HepG2 (cell line): ENCODE measurements at regions not wholly inside any gene's neighbourhood (a gene's known extent, or its start where the extent isn't known, plus 50 kb on each side); places are given as distances from the start of the nearest gene placed in this dataset.

ENCODE experiments used
- ATAC-seq: fragments of 200-7000 bp; cut with Tn5 transposase; 3 replicates; pipeline ENCODE4 v1.9.1; 2020; ENCODE audit warnings: mild to moderate bottlenecking, moderate library complexity
- BruUV-seq: library from RNA; stranded (reverse); fragments of 400-500 nt; replicated peaks from 2 replicates; lab custom pipeline; 2021; lab: Mats Ljungman, UMichigan
- CTCF ChIA-PET: fragments of 300-600 bp; formaldehyde crosslinking; extraction: SDS; loops from one replicate; lab custom pipeline; 2021; ENCODE audit warnings: low total read pairs, inconsistent platforms, low intra/inter-chr PET ratio; lab: Yijun Ruan, JAX
- POLR2A ChIA-PET: fragments of 350-600 bp; sonication (Branson Sonifier 250); formaldehyde crosslinking; loops from one replicate; lab custom pipeline; 2020; ENCODE audit warnings: antibody characterized with exemption, inconsistent platforms; lab: Yijun Ruan, JAX
- DNase-seq: peaks from one replicate; pipeline ENCODE4 v3.0.0-alpha.2; 2015; ENCODE audit warnings: low spot score
- FAIRE-seq: peaks from 3 replicates; lab custom pipeline; 2011; peaks lifted over from hg19 to GRCh38; lab: Jason Lieb, UNC
- H2AFZ ChIP-seq: one replicate; pipeline ENCODE4 v1.6.1; 2011; ENCODE audit warnings: low read length, inconsistent platforms
- H3K27ac ChIP-seq: fragments of 300-600 bp; 3 replicates; pipeline ENCODE4 v1.8.0; 2011; ENCODE audit warnings: mixed run types, mild to moderate bottlenecking, mixed read lengths, low read length, inconsistent platforms; ENCODE audit not compliant: insufficient read depth; ENCODE audit errors: extremely low read length
- H3K27me3 ChIP-seq, 2 experiments: fragments of 200-600 bp in 1 of 2; 2 replicates in 1 of 2; 3 replicates in 1 of 2; pipeline versions ENCODE4 v1.6.0 to v1.8.0; 2011; ENCODE audit warnings: low read length in 2 of 2, mild to moderate bottlenecking in 2 of 2, moderate library complexity in 2 of 2, inconsistent platforms in 1 of 2; ENCODE audit not compliant: insufficient read depth in 2 of 2, control insufficient read depth in 1 of 2
- H3K36me3 ChIP-seq, 2 experiments: fragments of 200-600 bp in 1 of 2; replicated peaks in 1 of 2; 2 replicates in 1 of 2; 3 replicates in 1 of 2; pipeline versions ENCODE4 v1.5.1 to v1.8.0; 2011; ENCODE audit warnings: low read length in 2 of 2, inconsistent platforms in 1 of 2; ENCODE audit not compliant: insufficient read depth in 2 of 2, control insufficient read depth in 1 of 2
- H3K4me1 ChIP-seq: 2 replicates; pipeline ENCODE4 v1.5.1; 2012; ENCODE audit warnings: low read length, inconsistent platforms; ENCODE audit not compliant: insufficient read depth
- H3K4me2 ChIP-seq: 2 replicates; pipeline ENCODE4 v1.6.0; 2011; ENCODE audit warnings: low read depth, low read length, inconsistent platforms
- H3K4me3 ChIP-seq, 3 experiments: fragments of 200-600 bp in 1 of 3; sonication (generic), shearing (Covaris generic) in 1 of 3; replicated peaks in 1 of 3; 2 replicates each; pipeline ENCODE4 v1.5.1; 2011 to 2016; ENCODE audit warnings: low read length in 3 of 3, inconsistent platforms in 2 of 3, low read depth in 2 of 3, mild to moderate bottlenecking in 2 of 3, control low read depth in 1 of 3, mixed read lengths in 1 of 3; ENCODE audit not compliant: insufficient read depth in 1 of 3
- H3K79me2 ChIP-seq: one replicate; pipeline ENCODE4 v1.6.1; 2011; ENCODE audit warnings: low read length, inconsistent platforms; ENCODE audit not compliant: insufficient read depth
- H3K9ac ChIP-seq: 2 replicates; pipeline ENCODE4 v1.6.0; 2011; ENCODE audit warnings: mild to moderate bottlenecking, low read depth, low read length, inconsistent platforms; ENCODE audit not compliant: insufficient read depth
- H3K9me3 ChIP-seq: 2 replicates; pipeline ENCODE4 v1.5.1; 2012; ENCODE audit warnings: mild to moderate bottlenecking, low read length
- H4K20me1 ChIP-seq: 2 replicates; pipeline ENCODE4 v1.6.0; 2011; ENCODE audit warnings: inconsistent platforms, mild to moderate bottlenecking, low read length, moderate library complexity; ENCODE audit not compliant: insufficient read depth
- ATF4 ChIP-seq, 2 experiments: fragments of 450-650 bp in 1 of 2; sonication (generic) in 1 of 2; formaldehyde crosslinking; IDR thresholded peaks; 2 replicates each; pipeline versions ENCODE4 v1.5.0 to v1.8.0; 2020 to 2022; ENCODE audit warnings: mild to moderate bottlenecking in 1 of 2, missing genetic modification reagents in 1 of 2
- GATAD2A ChIP-seq: IDR thresholded peaks from 2 replicates; pipeline ENCODE4 v1.6.1; 2016
- IKZF5 ChIP-seq: IDR thresholded peaks from 2 replicates; pipeline ENCODE4 v1.6.1; 2018; ENCODE audit warnings: missing genetic modification reagents, mild to moderate bottlenecking, missing compliant biosample characterization
- MTA1 ChIP-seq: sonication (generic); formaldehyde crosslinking; IDR thresholded peaks from 2 replicates; pipeline ENCODE4 v1.4.0; 2020; ENCODE audit warnings: missing genetic modification reagents, mild to moderate bottlenecking, borderline replicate concordance
- MZF1 ChIP-seq: sonication (generic); formaldehyde crosslinking; IDR thresholded peaks from 2 replicates; pipeline ENCODE4 v1.8.1; 2023; ENCODE audit warnings: mild to moderate bottlenecking, missing genetic modification reagents, borderline replicate concordance
- NFKB2 ChIP-seq: sonication (generic); formaldehyde crosslinking; IDR thresholded peaks from 2 replicates; pipeline ENCODE4 v1.4.0; 2020; ENCODE audit warnings: missing genetic modification reagents, borderline replicate concordance
- SIN3A ChIP-seq: IDR thresholded peaks from 2 replicates; pipeline ENCODE4 v1.6.1; 2011; ENCODE audit warnings: low read depth, mild to moderate bottlenecking, control low read depth, low read length, borderline replicate concordance
- TBX3 ChIP-seq: fragments of 450-650 bp; IDR thresholded peaks from 2 replicates; pipeline ENCODE4 v1.6.1; 2017; ENCODE audit warnings: antibody characterized with exemption, mild to moderate bottlenecking, inconsistent platforms, borderline replicate concordance
- ZNF234 ChIP-seq: sonication (generic); formaldehyde crosslinking; conservative IDR thresholded peaks from 2 replicates; pipeline ENCODE4 v1.5.1; 2020; ENCODE audit warnings: mild to moderate bottlenecking, missing genetic modification reagents
- ZNF563 ChIP-seq: sonication (generic); formaldehyde crosslinking; IDR thresholded peaks from 2 replicates; pipeline ENCODE4 v1.8.0; 2022; ENCODE audit warnings: mild to moderate bottlenecking, moderate library complexity, missing genetic modification reagents
- ZNF569 ChIP-seq: sonication (generic); formaldehyde crosslinking; IDR thresholded peaks from 2 replicates; pipeline ENCODE4 v1.5.0; 2020; ENCODE audit warnings: mild to moderate bottlenecking, missing genetic modification reagents, moderate library complexity, borderline replicate concordance
- ZNF597 ChIP-seq: sonication (generic); formaldehyde crosslinking; IDR thresholded peaks from 2 replicates; pipeline ENCODE4 v1.5.0; 2020; ENCODE audit warnings: missing genetic modification reagents
- WGBS: methylation state at CpG from one replicate; pipeline ENCODE4 v1.1.6; 2017; ENCODE audit warnings: low lambda C conversion rate; 5-methylcytosine and 5-hydroxymethylcytosine counted together
- in situ Hi-C: cut with HindIII; loops from 2 replicates; pipeline ENCODE4 v1.10.0; 2017; ENCODE audit warnings: low pct_unique_long_range_greater_than_20kb; ENCODE audit not compliant: extremely low pct_ligation_motif_present
- intact Hi-C: fragments of 100-400 bp; cut with micrococcal nuclease; formaldehyde crosslinking; loops from one replicate; pipeline ENCODE4 v1.10.0; 2022; ENCODE audit not compliant: unreplicated experiment

- FAIRE-seq (no peak), ATAC-seq (no peak), DNase-seq (no peak)
- in situ Hi-C loops, result no loop called here
- H3K4me2 ChIP-seq, result no peak overlapping the region
- POLR2A ChIA-PET, result no interaction called here
- H3K27me3 ChIP-seq, result no peaks in the 10 kb centered on the region; a peak in 1 of 5 replicates
- H3K9ac ChIP-seq, result no peak overlapping the region
- TF ChIP-seq ZNF563 (CRISPR knock-in tag), result no peak
- TF ChIP-seq TBX3, result no peak
- no peak for TF ChIP-seq IKZF5
- no peak for TF ChIP-seq MTA1 (CRISPR knock-in tag)
- no peak for TF ChIP-seq ZNF597 (CRISPR knock-in tag)
- no peak for TF ChIP-seq NFKB2 (CRISPR knock-in tag)
- TF ChIP-seq MZF1 (CRISPR knock-in tag), result no peak
- TF ChIP-seq ZNF234, result no peak
- TF ChIP-seq ATF4 (CRISPR knock-in tag; IDR thresholded peaks at IDR 0.05), result no peak
- TF ChIP-seq GATAD2A (CRISPR knock-in tag), result no peak
- TF ChIP-seq SIN3A, result no peak
- TF ChIP-seq ZNF569 (CRISPR knock-in tag), result no peak
- no peak overlapping the region for H3K27ac ChIP-seq
- H4K20me1 ChIP-seq, result no peaks in the 10 kb centered on the region
- no TSS peak for BruUV-seq
- H3K4me1 ChIP-seq, result 0 out of 2 replicates have a peak, but pooled peaks cover 7% of the 10 kb centered on the region
- WGBS, result 26% methylated on average over 8 of the region's 8 CpGs
- intact Hi-C loops, result no loop called here
- H3K4me3 ChIP-seq, result no peak overlapping the region
- H3K79me2 ChIP-seq, result no peaks in the 10 kb centered on the region
- CTCF ChIA-PET, result no interaction called here
- H2AFZ ChIP-seq, result no peak overlapping the region
- H3K9me3 ChIP-seq, result no peaks in the 10 kb centered on the region
- H3K36me3 ChIP-seq, result no peaks in the 10 kb centered on the region
These were observed 228.8 kb downstream of the SNX18 start for GRCh38 chr5:54746346-54746745.
